ENCODE measurements at regions not wholly inside any gene's neighbourhood (a gene's known extent, or its start where the extent isn't known, plus 50 kb on each side); places are given as distances from the start of the nearest gene placed in this dataset.
"Not testable (repeated sequence)": the region's sequence is repeated elsewhere in the genome, so short reads cannot be mapped to it uniquely, and the experiment has no call there.

DNA sequence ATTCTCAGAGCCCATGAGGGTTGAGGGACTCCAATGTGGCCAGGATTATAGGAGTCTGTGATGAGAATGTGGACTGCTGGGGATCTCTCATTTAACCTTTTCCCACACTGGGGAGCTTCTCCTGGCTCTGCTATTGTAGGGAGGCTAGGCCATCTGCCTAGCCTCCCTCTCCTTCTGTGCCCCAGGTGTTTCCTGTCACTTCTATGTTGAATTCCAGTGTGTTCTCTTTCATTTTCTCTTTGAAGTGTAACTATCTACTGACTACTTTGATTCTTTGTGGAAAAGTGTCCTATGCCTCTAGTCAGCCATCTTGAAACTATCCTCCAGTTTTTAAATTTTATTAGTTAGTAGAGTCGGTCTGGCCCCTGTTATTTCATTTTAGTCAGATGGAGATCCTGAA, 53.4 kb upstream of the ABCD2 start:
- H3K36me3 ChIP-seq (ENCODE audit: control insufficient read depth, insufficient read depth, low read length) = no peaks in the 10 kb centered on the region
- no peak overlapping the region for H3K4me3 ChIP-seq (ENCODE audit: low read depth, low read length)
- no peak for TF ChIP-seq CTCF (IDR thresholded peaks at IDR 0.05; ENCODE audit: insufficient read depth, low read length, poor library complexity, severe bottlenecking)

GRCh38 chr12:39671898-39672875, 52.6 kb upstream of the ABCD2 start:
- Histone ChIP-seq H3K27me3 (ENCODE audit: control insufficient read depth, insufficient read depth, low read length) (no peaks in the 10 kb centered on the region), H3K36me3 (ENCODE audit: control insufficient read depth, insufficient read depth, low read length) (no peaks in the 10 kb centered on the region), H3K4me3 (ENCODE audit: low read depth, low read length) (no peak overlapping the region)
- DNase-seq (ENCODE audit: low read depth) = no peak
- no peak for TF ChIP-seq CTCF (IDR thresholded peaks at IDR 0.05; ENCODE audit: insufficient read depth, low read length, poor library complexity, severe bottlenecking)

More for the DNA sequence above, 53.4 kb upstream of the ABCD2 start:
- H3K27me3 ChIP-seq (ENCODE audit: control insufficient read depth, insufficient read depth, low read length) = no peaks in the 10 kb centered on the region
- DNase-seq (ENCODE audit: low read depth) = no peak

- not testable (repeated sequence) for DNase-seq (ENCODE audit: low read depth); H3K36me3 ChIP-seq (ENCODE audit: control insufficient read depth, insufficient read depth, low read length); H3K27me3 ChIP-seq (ENCODE audit: control insufficient read depth, insufficient read depth, low read length); H3K4me3 ChIP-seq (ENCODE audit: low read depth, low read length)
These were observed 49.9 kb upstream of the ABCD2 start for GRCh38 chr12:39669539-39669938.
